Spleen (tissue), 11 donors: ENCODE measurements at regions not wholly inside any gene's neighbourhood (a gene's known extent, or its start where the extent isn't known, plus 50 kb on each side); places are given as distances from the start of the nearest gene placed in this dataset.

Source experiments
- DNase-seq: peaks from one replicate; pipeline ENCODE4 v3.0.0-alpha.2; 2020
- H3K27ac ChIP-seq, 8 donors: fragments of 200-600 bp; sonication (generic) in 7 of 8; 1 replicate in 4 of 8; 2 replicates in 4 of 8; pipeline versions ENCODE4 v1.5.0 to v1.8.0; 2016 to 2021; ENCODE audit warnings: inconsistent platforms in 4 of 8, mild to moderate bottlenecking in 4 of 8, moderate library complexity in 1 of 8
- H3K27me3 ChIP-seq, 7 donors: fragments of 200-600 bp; sonication (generic) in 6 of 7; replicated peaks in 1 of 7; 1 replicate in 4 of 7; 2 replicates in 3 of 7; pipeline versions ENCODE4 v1.5.0 to v1.8.0; 2016 to 2021; ENCODE audit warnings: inconsistent platforms in 3 of 7, mild to moderate bottlenecking in 1 of 7
- H3K36me3 ChIP-seq, 6 donors: fragments of 200-600 bp; sonication (generic) in 5 of 6; 1 replicate in 4 of 6; 2 replicates in 2 of 6; pipeline versions ENCODE4 v1.5.0 to v1.8.0; 2016 to 2021; ENCODE audit warnings: inconsistent platforms in 2 of 6
- H3K4me1 ChIP-seq, 6 donors: fragments of 200-600 bp; sonication (generic) in 5 of 6; 1 replicate in 3 of 6; 2 replicates in 3 of 6; pipeline versions ENCODE4 v1.5.0 to v1.8.0; 2016 to 2021; ENCODE audit warnings: inconsistent platforms in 3 of 6
- H3K4me3 ChIP-seq, 8 donors: fragments of 200-600 bp; sonication (generic) in 7 of 8; 1 replicate in 4 of 8; 2 replicates in 4 of 8; pipeline versions ENCODE4 v1.5.0 to v1.8.0; 2016 to 2021; ENCODE audit warnings: inconsistent platforms in 4 of 8, mild to moderate bottlenecking in 4 of 8, moderate library complexity in 2 of 8
- H3K9me3 ChIP-seq, 8 donors: fragments of 200-600 bp; sonication (generic) in 7 of 8; 1 replicate in 4 of 8; 2 replicates in 4 of 8; pipeline versions ENCODE4 v1.5.0 to v1.8.0; 2016 to 2021; ENCODE audit warnings: inconsistent platforms in 4 of 8
- POLR2A ChIP-seq, 3 donors: fragments of 450-650 bp; IDR thresholded peaks; one replicate each; pipeline ENCODE4 v1.5.1; 2017; ENCODE audit warnings: antibody characterized with exemption in 3 of 3, mild to moderate bottlenecking in 1 of 3
- POLR2AphosphoS5 ChIP-seq, 3 donors: sonication (generic); formaldehyde crosslinking; IDR thresholded peaks; one replicate each; pipeline ENCODE4 v1.5.1; 2017; ENCODE audit warnings: antibody characterized with exemption in 3 of 3
- WGBS, 5 donors: extraction: QIAGEN DNeasy Blood & Tissue Kit in 3 of 5; methylation state at CpG; one replicate each; pipeline versions ENCODE4 v1.1.5 to v1.1.7; 2013 to 2018; 5-methylcytosine and 5-hydroxymethylcytosine counted together
- intact Hi-C: fragments of 100-400 bp; cut with DNase I; formaldehyde crosslinking; loops from one replicate; pipeline ENCODE4 v1.15.0; 2023; ENCODE audit warnings: low total_unique reads
- TF ChIP-seq, protein P1 (sequence below), 11 experiments: fragments of 200-600 bp in 7 of 11; fragments of 450-650 bp in 4 of 11; sonication (generic) in 4 of 11; IDR thresholded peaks in 8 of 11; conservative IDR thresholded peaks in 3 of 11; 1 replicate in 7 of 11; 2 replicates in 4 of 11; pipeline versions ENCODE4 v1.4.0 to v1.8.0; 2016 to 2021; ENCODE audit warnings: antibody characterized with exemption in 11 of 11, inconsistent platforms in 4 of 11, mild to moderate bottlenecking in 1 of 11
- donor health status: healthy with polysubstance abuse.
- donor health status: DM: no; HTN: no; CAD: no; lungs with moderate emphysema.
- donor health status: DM: no; HTN: no; CAD: no.
- donor health status: Bipolar disorder and iron deficiency.
- donor health status: healthy.
- donor health status: DM: no; HTN: no; CAD: no.
- donor health status: DM: yes; HTN: yes; CAD: no.

- 83 to 92% (median 88%) methylated on average over 10 of the region's 10 CpGs for WGBS, 5 donors
Observed at GRCh38 chr10:128978211-128978610, 488.8 kb upstream of the MGMT start.

DNA sequence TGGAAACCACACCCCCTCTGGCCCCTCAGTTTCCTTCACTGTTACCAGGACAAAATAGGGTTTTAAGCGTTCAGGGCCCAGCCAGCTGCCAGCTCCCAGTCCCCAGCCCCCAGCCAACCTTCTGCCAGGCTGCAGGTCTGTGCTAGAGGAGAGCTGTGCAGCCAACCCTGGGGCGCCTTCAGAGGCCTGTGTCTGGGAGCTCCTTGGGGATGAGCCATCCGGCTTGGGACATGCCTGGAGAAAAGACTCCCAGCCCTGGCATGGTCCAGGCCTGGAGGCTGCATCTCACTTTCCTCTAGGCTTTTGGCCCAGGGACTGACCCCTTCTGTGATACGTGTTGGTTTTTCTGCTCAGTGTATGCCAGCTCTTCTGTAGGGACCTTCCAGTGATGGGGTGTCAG, 487.6 kb upstream of the MGMT start:
- Histone ChIP-seq H3K9me3 (no peaks in the 10 kb centered on the region), H3K27ac (no peak overlapping the region), H3K4me3 (no peak overlapping the region), H3K36me3 (no peaks in the 10 kb centered on the region), H3K27me3 (peaks cover 0 to 7% (median 0%) of the 10 kb centered on the region in 7 donors), H3K4me1 (no peaks in the 10 kb centered on the region)
- intact Hi-C loops: no loop called here
- 87 to 97% (median 92%) methylated on average over 4 of the region's 4 CpGs for WGBS, 5 donors
- DNase-seq: peak; percentile 62
- TF ChIP-seq POLR2A (IDR thresholded peaks at IDR 0.05) (no peak), POLR2AphosphoS5 (IDR thresholded peaks at IDR 0.05) (no peak)
- TF ChIP-seq, protein P1, sequence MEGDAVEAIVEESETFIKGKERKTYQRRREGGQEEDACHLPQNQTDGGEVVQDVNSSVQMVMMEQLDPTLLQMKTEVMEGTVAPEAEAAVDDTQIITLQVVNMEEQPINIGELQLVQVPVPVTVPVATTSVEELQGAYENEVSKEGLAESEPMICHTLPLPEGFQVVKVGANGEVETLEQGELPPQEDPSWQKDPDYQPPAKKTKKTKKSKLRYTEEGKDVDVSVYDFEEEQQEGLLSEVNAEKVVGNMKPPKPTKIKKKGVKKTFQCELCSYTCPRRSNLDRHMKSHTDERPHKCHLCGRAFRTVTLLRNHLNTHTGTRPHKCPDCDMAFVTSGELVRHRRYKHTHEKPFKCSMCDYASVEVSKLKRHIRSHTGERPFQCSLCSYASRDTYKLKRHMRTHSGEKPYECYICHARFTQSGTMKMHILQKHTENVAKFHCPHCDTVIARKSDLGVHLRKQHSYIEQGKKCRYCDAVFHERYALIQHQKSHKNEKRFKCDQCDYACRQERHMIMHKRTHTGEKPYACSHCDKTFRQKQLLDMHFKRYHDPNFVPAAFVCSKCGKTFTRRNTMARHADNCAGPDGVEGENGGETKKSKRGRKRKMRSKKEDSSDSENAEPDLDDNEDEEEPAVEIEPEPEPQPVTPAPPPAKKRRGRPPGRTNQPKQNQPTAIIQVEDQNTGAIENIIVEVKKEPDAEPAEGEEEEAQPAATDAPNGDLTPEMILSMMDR (IDR thresholded peaks at IDR 0.05 in 8 of 11, conservative IDR thresholded peaks at IDR 0.05 in 3 of 11): no peak

More at GRCh38 chr10:128978211-128978610, 488.8 kb upstream of the MGMT start:
- Histone ChIP-seq H3K27ac (no peak overlapping the region), H3K4me3 (no peak overlapping the region), H3K36me3 (no peaks in the 10 kb centered on the region), H3K4me1 (no peaks in the 10 kb centered on the region), H3K27me3 (peaks cover 0 to 7% (median 0%) of the 10 kb centered on the region in 7 donors), H3K9me3 (no peaks in the 10 kb centered on the region)
- TF ChIP-seq POLR2AphosphoS5 (IDR thresholded peaks at IDR 0.05): no peak
- DNase-seq: peak; percentile 39
- intact Hi-C loops: no loop called here

GRCh38 chr10:128981251-128981650, 485.8 kb upstream of the MGMT start:
- peaks cover 0 to 4% (median 0%) of the 10 kb centered on the region in 8 donors for H3K9me3 ChIP-seq
- 68 to 75% (median 73%) methylated on average over 6 of the region's 6 CpGs for WGBS, 5 donors
- TF ChIP-seq, protein P1 (IDR thresholded peaks at IDR 0.05 in 8 of 11, conservative IDR thresholded peaks at IDR 0.05 in 3 of 11): no peak
- TF ChIP-seq POLR2AphosphoS5 (IDR thresholded peaks at IDR 0.05): no peak
- no peak for TF ChIP-seq POLR2A (IDR thresholded peaks at IDR 0.05)
- intact Hi-C loops: no loop called here
- H3K4me3 ChIP-seq: no peak overlapping the region
- no peak overlapping the region for H3K27ac ChIP-seq
- no peaks in the 10 kb centered on the region for H3K36me3 ChIP-seq
- no peaks in the 10 kb centered on the region for H3K27me3 ChIP-seq
- no peaks in the 10 kb centered on the region for H3K4me1 ChIP-seq
- DNase-seq: peak; percentile 57

GRCh38 chr10:128981881-128982615, 485.0 kb upstream of the MGMT start:
- H3K9me3 ChIP-seq: peaks cover 0 to 4% (median 0%) of the 10 kb centered on the region in 8 donors
- no peak overlapping the region for H3K4me3 ChIP-seq
- no peaks in the 10 kb centered on the region for H3K4me1 ChIP-seq
- H3K36me3 ChIP-seq: no peaks in the 10 kb centered on the region
- DNase-seq: peak; percentile 63
- H3K27ac ChIP-seq: no peak overlapping the region
- intact Hi-C loops: no loop called here
- WGBS, 5 donors: 81 to 89% (median 87%) methylated on average over 19 to 20 of the region's 20 CpGs
- H3K27me3 ChIP-seq: no peaks in the 10 kb centered on the region
- no peak for TF ChIP-seq POLR2AphosphoS5 (IDR thresholded peaks at IDR 0.05)
- TF ChIP-seq POLR2A (IDR thresholded peaks at IDR 0.05): no peak
- TF ChIP-seq, protein P1 (IDR thresholded peaks at IDR 0.05 in 8 of 11, conservative IDR thresholded peaks at IDR 0.05 in 3 of 11): no peak
